ENCODE measurements at regions not wholly inside any gene's neighbourhood (a gene's known extent, or its start where the extent isn't known, plus 50 kb on each side); places are given as distances from the start of the nearest gene placed in this dataset.

DNA sequence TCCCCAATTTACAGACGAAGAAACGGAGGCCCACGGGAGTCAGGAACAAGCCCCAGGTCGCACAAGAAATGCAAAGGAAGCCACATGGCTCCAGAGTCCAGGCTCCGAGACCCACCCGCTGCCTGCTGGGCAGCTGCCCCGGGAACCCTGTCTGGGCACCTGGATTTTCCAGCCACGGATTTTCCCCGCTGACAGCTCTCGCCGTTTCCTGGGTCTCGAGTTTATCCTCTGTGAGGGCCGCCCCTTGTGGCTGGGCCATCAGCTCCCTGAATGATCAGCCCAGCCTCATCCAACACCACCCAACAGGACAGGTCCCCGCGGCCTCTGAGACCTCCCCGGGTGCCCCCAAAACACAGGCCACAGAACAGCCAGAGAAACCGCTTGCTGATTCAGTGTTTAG is 189.7 kb downstream of the BRD1 start:
- DNase-seq: no peak

DNA sequence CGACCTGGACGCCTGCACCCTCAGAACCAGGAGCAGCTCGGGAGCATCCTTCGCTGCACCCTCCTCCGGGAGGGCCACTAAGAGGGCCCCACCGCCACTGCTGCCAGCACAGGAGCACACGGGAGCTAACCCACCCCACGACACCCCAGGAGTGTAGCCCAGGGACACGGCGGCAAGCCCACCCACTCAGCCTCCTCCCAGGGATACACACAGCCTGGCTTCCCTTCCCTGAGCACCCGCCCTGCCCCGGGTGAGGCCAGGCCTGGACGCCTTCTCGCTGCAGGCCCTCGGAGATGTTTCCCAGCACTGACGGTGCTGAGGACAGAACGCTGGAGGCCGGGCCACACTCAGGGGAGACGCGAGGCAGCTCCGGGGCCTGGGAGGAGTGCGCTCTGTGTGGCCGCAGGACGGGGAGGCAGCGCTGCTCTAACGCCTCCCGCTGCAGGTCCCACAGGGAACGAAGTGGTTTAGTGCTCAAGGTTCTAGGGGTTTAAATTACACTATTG is 190.4 kb downstream of the BRD1 start:
- no peak for DNase-seq

GRCh38 chr22:49636649-49637048 is 191.0 kb downstream of the BRD1 start:
- no peak for DNase-seq

- DNase-seq: no peak
These were observed 191.5 kb downstream of the BRD1 start for GRCh38 chr22:49636214-49636613.

DNA sequence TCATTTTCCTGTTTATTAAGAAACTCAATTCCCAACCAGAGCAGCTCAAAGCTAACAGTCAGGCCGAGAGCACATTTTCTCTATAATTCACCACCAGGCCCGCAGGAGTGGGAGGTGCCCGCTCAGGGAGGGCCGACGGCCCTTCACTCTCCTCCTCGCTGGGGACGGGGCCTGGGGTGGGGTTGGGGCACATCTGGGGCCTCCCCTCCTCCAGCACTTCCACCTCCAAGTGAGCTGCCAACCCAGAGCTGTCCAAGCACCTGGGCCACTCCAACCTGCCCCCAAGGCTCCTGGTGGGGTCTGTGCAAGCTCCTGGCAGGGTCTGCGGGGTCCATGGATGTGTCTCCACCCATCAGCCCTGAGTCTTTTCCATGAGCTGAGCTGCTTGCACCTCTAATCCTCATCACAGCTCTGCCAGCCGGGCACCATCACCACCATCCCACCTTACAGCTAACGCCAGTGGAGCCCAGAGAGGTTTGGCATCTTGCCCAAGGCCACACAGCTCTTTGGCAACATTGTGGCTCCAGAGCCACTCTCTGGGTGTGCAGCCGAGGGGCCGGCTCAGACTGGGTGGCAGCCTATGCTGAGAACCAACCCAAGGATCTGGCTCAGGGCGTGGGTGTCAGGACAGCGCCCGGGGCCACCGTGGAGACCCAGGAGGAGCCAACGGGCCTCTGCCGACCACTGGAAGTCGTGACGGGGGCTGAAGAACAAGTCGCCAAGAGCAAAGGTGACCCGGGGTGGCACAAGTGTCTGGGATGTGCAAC is 193.5 kb downstream of the BRD1 start:
- DNase-seq: no peak

GRCh38 chr22:49633010-49633324 is 194.7 kb downstream of the BRD1 start:
- no peak for DNase-seq

- DNase-seq: peak; percentile 59
These were observed 195.3 kb downstream of the BRD1 start for GRCh38 chr22:49632199-49633009.

GRCh38 chr22:49630448-49630946 is 197.2 kb downstream of the BRD1 start:
- DNase-seq: no peak

- no peak for DNase-seq
These were observed 197.9 kb downstream of the BRD1 start for GRCh38 chr22:49629586-49630447.

DNA sequence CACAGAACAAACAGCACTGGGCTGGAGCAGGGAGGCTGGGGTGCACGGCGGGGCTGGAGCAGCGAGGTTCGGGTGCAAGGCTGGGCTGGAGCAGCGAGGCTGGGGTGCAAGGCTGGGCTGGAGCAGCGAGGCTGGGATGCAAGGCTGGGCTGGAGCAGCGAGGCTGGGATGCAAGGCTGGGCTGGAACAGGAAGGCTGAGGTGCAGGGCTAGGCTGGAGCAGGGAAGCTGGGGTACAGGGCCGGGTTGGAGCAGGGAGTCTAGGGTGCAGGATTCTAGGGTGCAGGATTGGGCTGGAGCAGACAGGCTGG is 198.5 kb downstream of the BRD1 start:
- DNase-seq: no peak

DNA sequence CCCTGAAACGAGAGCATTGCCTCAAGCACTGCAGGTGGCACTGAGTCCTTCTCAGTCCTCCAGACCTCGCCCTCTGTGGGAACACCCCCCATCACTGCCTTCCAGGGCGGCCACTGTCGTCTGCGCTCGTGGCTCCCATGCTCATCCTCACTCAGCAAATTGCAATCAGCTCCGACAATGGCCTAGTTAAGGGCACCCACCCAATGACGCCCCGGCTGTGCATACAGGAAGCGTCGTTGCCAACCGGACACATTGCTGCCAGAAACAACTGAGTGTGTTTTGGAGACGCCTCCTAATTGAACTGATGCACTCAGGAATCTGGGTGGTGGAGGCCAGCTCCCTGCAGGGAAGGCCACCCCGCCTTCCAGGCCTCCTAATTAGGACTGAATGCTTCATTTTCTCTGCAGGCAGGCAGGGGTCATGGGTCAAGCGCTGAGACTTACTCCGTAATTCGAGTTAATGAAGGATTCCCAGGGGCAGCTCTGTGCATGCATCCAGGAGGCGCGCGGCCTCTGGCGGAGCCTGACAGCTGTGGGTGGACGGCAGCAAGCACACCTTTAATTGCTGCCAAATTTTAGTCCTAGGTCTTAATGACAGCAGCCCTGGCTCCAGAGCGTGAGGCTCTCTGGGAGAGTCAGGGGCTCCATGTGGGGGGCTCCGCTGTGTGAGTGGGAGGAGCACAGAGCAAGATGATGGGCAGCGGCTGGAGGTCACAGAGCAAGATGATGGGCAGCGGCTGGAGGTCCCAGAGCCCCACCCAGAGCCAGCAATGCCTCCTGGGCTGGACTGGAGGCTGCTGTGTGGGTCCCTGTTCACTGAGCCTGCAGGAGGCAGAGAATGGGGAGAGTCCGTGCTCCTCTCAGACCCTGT is 199.0 kb downstream of the BRD1 start:
- no peak for DNase-seq

GRCh38 chr22:49627217-49628181 is 200.2 kb downstream of the BRD1 start:
- DNase-seq: no peak

DNA sequence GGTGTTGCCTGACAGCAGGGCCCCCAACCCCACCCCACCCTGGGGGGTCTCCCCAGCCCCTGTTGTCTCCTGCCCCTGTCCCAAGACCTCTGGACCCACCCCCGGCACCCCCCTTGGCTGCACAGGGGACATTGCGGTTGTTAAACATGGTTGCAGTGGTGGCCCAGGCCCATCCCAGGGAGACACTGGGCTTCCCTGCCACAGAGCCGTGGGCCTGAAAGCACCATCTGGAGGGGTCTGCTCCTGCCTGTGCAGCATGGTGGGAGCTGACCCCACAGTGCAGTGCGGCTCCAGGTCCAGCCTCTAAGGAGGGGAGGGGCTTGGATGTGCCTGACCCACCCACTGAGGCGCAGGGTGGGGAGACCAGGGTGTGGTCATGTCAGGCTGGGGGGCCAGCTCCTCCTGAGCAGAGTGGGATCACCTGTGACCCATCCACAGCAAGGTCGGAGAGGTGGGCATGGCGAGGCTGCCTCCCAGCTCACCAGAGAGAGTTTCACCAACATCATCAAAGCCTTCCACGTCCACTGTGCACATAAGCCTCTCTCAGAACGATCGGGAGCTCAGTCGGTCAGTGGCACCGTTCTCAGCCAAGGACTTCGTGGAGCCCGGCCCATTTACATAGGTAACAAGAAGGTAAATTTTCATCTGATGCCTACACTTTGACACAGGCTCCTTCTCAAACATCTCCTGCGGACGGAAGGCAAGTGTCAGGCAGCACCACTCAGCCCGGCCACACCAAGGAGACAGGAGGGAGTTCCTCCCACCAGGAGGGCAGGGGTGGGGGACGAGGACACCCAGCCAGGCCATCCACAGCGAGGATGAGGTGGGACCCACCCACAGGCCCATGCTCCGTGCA is 201.1 kb downstream of the BRD1 start:
- DNase-seq: no peak

GRCh38 chr22:49624421-49625177 is 203.1 kb downstream of the BRD1 start:
- no peak for DNase-seq

GRCh38 chr22:49623715-49624114 is 204.0 kb downstream of the BRD1 start:
- DNase-seq: no peak

DNA sequence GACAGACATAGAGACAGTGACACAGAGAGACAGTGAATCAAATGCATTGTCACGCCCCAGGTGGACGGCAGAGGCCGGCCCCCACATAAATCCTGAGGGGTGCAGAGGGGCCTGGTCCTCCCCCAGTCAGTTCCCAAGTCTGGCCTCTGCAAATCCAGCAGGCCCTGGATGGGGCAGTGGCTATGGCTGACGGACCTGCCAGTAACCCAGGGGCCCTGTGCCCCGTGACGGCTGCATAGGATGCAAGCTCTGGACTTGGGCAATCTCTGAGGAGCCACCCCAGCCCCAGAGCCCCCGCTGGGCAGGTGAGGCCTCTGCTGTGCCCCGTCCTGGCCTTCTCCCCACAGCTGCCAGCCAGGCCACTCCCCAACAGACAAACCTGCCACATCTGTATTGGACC is 204.5 kb downstream of the BRD1 start:
- no peak for DNase-seq

DNA sequence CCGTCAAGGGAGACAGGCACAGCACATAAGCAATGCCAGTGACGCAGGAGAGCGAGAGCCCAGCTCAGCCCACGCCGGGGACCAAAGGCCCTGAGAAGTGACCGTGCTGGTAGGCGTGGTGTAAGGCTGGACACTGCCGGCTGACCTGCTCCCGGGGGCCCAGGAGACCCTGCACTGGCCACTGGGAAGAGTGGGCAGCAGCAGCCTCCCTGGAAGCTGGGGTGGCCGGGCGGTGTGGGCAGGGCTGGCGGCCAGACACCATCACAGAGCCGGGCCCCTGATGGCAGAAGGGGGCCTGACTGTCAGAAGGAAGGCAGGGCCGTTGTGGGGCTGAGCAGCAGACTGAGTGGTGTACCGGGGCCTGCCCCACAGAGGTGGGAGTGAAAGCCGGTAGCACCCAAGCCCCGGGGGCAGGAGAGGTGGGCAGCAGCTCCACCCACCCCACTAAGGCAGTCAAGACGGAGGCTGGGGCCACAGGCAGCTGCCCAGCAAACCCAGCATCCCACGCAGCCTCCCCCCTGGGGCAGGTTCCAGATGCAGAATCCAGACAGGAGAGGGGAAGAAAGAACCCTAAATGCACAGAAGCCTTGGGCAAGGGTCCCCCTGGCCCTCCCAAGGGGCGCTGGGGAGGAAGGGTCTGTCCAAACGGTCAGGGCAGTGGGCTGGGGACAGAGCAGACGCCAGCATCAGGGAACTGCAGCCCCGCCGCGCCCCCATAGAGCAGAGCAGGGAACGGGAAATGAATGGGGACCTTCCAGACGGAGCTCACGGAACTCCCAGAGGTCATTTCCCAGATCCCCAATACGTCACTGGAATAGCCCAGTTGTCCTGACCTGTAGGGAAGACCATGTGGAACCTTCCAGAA is 205.2 kb downstream of the BRD1 start:
- no peak for DNase-seq

GRCh38 chr22:49621601-49622210 is 206.0 kb downstream of the BRD1 start:
- DNase-seq: no peak
